A673 (cell line): ENCODE measurements at regions not wholly inside any gene's neighbourhood (a gene's known extent, or its start where the extent isn't known, plus 50 kb on each side); places are given as distances from the start of the nearest gene placed in this dataset.

Experiments used
- CTCF ChIP-seq: fragments of 300-800, 200-600 bp; sonication (generic); conservative IDR thresholded peaks from 2 replicates; pipeline ENCODE4 v1.5.1; 2017; ENCODE audit warnings: low read depth, mild to moderate bottlenecking, antibody characterized with exemption, low read length, moderate library complexity, mixed read lengths
- EZH2 ChIP-seq: fragments of 200-600 bp; sonication (generic); IDR thresholded peaks from 2 replicates; pipeline ENCODE4 v1.6.1; 2017; ENCODE audit warnings: borderline replicate concordance, low read depth, mild to moderate bottlenecking, mixed read lengths, antibody characterized with exemption, low read length; ENCODE audit not compliant: poor library complexity, severe bottlenecking

- TF ChIP-seq CTCF: no peak
- no peak for TF ChIP-seq EZH2
Measured at GRCh38 chr16:55233464-55233863, 90.5 kb upstream of the IRX6 start.
